ENCODE measurements at regions not wholly inside any gene's neighbourhood (a gene's known extent, or its start where the extent isn't known, plus 50 kb on each side); places are given as distances from the start of the nearest gene placed in this dataset.

DNA sequence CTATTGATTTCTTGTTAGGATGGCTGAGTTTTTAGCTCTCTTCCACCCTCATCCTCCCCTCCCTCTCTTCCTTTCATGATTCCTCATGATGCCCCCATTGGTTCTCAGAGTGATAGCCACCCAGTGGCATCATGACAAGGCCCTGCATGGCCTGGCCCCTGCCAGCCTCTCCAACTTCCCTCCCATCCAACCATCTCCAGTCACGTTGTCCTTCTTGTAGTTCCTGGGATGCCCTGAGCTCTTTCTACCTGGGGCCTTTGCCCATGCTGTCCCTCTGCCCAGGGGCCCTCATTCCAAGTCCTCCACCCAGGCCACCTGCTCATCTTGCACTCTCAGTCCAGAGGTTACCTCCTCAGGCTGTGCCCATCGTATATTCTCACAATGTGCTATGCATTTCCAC, 247.5 kb downstream of the TFCP2L1 start:
- no peak for DNase-seq

DNA sequence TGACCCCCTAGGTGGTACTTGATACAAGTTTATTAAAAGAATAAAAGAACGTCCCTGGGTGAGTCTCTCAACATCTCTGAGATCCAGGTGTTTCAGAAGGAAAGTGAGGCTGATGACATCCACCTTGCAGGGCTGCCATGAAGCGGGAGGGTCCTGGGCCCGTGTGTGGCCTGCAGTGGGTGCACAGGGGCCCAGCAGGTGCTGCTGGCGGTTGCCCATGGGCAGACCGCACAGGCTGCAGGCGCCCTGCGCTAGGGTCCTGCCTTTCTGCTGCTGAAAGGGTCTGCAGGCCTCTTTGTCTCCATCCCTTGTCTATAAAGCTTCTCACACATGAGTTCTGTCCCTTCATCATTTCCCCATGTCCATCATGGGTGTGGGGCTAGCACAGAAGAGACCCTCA, 247.0 kb downstream of the TFCP2L1 start:
- no peak for DNase-seq

DNA sequence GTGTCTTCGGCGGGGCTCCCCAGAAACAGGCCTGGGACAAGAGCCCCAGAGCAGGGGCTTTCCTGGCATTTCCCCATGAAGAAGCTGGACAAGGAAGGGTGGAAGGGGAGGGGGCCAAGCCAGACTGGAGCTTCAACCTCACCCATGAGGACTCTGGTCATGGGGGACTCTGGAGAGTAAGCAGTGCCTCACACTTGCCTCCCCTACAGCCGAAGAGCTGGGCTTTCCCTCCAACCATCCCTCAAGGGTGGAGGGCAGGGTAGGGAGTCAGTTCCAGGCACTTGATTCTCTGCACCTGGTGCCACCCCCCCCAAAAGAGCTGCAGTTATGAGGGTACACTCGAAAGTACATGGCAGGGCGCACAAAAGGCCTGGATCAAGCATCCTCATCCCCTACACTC, 246.6 kb downstream of the TFCP2L1 start:
- no peak for DNase-seq

DNA sequence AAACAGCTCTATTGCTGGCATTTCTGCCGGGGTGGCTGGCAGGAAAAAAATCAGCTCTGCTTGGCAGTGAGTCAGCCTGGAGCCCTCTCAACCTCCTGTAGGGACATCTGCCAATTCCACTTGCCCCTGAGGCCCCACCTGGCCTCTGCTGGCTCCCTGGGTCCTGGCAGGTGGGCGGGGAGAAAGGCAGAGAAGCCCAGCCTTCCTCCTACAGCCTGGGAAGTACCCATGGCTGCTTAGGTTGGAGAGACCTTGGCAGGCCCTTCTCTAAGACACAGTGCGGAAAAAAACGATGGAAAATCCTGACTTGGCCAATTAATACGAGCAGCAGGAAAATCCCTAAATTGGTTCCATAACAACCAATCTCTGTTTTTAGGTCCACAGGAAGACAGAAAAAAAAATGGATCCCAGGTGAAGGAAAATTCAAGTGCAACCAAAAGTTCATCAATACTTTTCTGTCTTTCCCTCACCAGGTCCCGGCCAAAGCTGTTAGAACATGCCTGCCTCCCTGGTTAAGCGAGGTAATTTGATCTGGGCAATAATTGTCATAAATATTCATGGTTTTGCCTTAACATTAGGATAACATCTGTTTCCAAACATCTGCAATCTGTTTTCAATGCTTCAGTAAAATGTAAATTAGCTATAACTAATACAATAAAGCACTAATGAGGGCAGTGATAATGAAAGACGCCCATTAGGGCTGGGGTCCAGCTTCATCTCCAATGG, 245.9 kb downstream of the TFCP2L1 start:
- no peak for DNase-seq

DNA sequence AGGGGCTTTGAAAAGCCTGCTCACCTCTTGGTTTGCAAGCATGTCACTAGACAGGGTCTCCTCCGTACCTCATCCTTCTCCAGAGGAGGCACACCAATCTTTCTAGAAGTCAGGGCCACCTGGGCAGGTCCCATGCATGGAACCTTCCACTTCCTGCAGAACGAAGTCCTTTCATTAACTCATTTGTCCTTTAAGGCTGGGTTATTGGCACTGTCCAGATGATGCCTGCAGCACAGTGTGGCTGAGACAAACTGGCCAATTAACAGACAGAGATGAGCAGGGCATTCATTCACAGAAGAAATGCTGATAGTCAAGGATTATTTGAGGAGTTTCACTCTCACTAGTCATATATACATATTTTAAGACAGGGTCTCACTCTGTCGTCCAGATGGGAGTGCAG, 245.3 kb downstream of the TFCP2L1 start:
- no peak for DNase-seq

DNA sequence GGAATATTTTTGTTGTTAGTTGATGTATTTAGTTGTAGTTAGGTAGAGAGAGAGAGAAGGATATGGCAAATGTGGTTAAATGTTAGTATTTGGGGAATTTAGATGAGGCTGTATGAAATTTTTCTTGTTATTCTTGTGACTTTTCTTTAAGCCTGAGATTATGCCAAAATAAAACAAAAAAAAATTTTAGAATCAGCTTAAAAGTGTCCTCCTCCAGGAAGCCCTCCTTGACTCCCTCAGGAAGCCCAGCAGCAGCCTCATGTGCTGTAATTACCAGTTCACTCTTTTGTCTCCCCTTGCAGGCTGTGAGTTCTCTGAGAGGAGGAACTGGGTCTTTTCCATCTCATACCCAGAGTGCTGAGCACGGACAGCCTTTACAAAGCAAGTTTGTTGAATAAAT, 243.5 kb downstream of the TFCP2L1 start:
- DNase-seq: no peak

DNA sequence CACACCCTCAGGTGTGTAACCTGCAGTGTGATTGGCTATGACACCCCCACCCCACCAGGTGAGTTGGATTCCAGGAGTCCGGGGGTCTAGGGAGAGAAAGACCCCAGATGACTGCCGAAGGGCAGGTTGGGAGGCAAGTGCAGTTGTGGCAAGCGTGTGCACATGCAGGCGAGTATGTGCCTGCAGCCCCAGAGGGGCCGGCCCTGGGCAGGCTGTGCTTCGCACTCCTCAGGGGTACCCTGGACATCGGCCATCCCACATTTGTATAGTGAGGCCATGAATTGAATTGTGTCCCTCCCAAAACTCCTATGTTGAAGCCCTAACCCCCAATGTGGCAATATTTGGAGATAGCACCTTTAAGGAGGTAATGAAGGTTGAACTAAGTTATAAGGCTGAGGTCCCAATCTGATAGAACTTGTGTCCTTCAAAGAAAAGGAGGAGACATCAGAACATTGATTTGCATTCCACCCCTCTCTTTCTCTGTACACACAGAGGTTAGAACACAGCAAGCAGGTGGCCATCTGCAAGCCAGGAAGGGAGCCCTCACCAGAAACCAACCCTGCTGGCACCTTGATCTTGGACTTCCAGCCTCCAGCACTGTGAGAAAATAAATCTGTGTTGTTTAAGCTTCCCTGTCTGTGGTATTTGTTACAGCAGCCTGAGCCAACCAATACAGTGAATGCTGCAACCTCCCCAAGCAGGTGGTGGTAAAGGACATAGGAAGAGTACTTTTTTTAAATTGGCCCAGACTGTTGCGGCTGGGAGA, 241.8 kb downstream of the TFCP2L1 start:
- DNase-seq: no peak

DNA sequence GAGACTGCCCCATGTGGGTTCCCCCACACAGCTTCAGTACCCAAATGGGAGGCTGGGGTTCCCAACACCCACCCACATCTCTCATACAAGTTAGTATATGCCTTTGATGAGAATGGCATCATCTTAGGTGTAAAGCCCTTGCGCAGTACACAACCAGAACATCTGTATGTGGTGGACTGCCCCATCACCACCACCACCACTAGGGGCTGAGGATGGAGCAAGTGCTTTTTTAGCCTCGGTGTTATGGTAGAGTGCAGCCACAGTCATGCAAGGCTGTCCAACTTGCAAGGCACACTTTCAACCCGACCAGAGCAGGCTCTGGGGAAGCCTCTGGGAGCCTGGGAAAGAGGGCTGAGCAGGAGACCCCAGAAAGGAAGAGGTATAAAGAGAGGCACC, 241.2 kb downstream of the TFCP2L1 start:
- DNase-seq: no peak

DNA sequence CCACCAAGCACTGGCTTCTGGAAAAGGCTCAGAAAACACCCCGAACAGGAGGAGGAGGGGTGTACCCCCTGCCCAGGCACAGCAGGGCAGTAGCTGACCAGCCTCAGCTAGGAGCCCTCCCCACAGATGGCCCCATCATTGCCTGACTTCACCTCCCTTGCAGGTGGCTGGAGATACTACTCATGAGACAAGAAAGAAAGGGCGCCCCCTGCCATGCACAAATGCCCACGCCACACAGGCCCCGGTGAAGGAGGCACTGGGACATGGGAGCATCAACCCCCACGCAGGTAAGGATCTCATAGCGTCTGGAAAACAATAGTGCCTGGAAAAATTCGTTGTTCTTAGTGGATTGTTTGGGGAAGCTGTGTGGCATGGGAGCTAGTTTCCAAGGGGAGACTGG, 240.6 kb downstream of the TFCP2L1 start:
- no peak for DNase-seq

DNA sequence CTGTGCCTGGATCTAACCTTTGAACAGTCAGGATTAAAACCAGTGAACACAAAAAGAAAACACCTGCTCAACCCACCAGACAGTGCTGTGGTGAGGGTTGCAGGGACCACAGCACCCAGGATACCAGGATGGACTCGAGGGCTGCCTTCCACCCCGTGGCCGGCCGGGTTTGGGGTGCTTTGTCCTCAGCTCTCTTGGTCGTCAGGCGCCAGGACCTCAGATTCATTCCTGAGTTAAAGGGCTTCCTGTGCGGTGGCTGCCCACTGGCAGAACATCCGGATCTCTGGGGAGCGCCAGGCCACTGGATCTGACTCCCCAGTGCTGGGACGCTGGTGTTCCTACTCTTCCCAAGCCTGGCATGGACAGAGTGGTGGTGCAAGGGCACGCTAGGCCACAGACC, 239.8 kb downstream of the TFCP2L1 start:
- DNase-seq: no peak

DNA sequence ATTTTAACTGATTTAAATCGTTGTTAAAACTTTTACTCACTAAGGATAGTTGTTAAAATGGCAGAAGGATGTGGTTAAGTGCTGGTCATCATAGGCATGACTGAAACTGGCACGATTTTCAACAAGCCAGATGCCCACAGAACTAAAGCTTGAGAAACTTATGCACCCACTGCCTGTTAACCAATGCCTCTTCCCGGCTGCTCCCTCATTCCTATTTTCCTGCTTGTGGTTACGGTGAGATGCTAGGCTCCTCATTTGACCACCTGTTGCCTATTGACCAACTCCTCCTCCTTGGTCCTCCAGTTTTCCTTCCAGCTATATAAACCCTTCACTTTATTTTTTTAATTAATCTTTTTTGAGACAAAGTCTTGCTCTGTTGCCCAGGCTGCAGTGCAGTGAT, 238.7 kb downstream of the TFCP2L1 start:
- no peak for DNase-seq

DNA sequence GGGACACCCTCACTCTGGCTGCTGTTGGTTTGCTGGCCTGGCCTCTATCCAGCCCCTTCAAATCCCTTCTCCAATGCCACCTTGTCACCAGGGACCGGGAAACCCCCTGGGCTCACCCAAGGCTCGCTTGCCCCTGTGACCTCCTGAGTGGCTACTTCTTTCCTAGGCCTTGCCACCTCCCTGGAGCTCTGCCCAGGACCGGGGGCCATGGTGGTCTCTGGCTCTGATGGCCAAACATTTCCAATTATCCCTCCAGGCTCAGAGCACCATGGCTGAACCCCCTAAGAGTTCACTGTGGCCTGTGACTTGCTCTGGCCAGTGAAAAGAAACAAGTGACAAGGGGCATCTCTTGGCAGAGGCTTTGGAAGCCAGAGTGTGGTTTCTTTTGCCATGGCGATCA, 237.6 kb downstream of the TFCP2L1 start:
- no peak for DNase-seq

DNA sequence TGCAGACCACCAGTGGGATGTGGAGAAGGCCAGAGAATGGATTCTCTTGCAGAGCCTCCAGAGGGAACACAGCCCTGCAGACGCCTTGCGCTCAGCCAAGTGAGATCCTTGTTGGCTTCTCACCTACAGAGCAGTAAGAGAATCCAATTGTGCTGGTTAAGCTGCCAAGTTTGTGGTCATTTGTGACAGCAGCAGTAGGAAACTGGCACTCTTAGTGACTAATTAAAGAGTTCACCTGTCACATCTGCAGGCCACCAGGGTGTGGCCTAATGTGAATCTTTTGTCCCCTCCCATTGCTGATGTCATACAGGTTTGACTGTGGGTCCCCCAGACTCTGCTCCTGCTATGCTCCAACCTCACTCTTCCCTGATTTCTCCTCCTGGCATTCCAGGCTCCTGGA, 235.9 kb downstream of the TFCP2L1 start:
- no peak for DNase-seq

DNA sequence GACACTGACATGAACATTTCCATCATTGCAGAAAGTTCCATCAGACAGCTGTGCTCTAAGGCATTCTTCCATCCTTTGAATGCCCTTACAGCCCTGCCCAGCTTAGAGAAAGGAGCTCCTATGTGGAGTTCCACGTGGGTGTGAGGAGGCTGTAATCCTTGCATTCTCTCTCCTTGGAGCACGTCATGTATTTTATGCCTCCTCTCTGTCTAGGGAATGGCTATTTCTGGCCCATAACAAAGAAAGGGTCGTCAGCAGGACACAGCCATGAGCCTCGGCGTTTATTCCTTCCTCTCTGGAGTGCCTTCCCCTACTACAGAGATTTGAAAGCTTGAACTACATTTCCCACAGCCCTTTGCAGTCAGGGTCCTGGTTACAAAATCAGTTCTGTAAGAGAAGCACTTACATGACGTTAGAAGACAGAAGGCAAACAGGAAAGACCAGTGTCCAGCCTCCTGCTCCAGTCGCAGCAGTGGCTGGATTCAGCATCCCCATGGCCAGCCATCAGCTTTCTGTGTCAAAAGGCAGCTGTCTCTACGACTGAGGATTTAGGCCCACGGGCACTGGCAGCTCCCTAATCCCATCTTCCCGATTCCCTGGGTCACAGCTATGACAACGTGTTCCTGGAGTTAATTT, 234.9 kb downstream of the TFCP2L1 start:
- no peak for DNase-seq

DNA sequence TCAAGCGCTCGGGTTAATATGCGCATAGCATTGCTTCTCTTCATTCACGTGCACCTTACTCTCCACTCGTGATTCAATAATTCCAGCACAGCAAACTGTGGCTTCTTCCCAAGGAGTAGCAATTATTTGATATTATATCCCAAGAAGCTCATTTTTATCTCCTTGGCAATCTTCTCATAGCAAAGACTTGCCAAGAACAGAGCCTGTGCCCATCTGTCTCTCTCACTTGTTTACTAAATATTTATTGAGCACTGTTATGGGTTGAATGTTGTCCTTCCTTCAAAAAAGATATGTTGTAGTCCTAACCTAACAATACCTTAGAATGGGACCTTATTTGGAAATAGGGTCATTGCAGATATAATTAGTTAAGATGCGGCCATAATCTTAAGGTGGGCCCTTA, 233.7 kb downstream of the TFCP2L1 start:
- no peak for DNase-seq

DNA sequence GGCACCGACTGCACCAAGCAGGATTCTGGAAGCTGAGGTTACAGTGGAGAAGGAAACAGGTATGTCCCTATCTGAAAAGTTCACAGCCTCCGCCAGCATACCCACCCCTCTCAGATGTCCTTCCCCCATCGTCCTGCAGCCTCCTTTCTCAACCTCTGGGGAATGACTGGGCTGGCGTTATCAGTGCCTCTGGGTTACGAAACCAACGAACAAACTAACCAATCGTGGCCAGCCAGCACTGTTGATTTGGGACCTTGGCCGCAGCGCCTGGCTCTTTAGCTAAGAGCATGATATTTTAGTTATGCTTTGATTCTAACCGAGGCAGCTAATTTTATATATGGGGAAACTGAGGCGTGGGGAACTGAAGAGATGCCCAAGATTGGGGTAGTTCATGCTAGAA, 233.0 kb downstream of the TFCP2L1 start:
- DNase-seq: no peak

DNA sequence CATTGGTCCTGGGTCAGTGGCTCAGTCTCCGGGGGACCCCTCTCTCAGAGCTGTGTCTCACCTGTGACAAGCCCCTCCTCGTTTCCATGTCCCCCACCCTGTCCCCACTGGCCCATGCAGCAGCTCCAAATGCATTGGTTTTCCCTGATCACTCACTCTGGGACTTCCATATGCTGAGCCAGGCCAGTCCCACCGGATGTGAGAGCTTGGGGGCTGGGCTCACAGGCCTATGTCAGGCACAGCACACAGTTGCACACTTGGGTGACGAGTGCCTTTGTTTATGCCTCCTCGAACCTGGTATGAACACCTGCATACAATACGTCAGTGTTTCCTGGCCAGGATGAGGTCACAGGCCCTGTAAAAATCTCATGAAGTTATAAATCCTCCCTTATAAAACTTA, 232.5 kb downstream of the TFCP2L1 start:
- no peak for DNase-seq

DNA sequence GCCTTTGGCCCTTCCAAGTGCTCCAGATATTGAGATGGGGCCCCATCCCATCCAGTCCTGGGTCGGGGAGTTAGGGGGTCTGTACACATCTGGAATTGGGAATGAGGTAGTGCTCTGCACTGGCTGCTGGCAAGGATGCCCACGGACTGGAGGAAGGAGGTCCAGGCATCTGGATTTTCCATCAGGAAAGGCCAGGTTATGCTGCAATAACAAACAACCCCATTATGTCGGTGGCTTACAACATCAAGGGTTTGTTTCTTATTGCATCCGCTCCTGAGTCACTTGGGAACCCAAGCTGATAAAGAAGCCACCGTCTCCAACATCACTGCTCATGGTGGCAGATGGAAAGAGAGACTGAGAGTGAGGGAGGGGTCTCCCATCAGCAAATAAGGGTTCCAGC, 229.9 kb downstream of the TFCP2L1 start:
- DNase-seq: no peak

DNA sequence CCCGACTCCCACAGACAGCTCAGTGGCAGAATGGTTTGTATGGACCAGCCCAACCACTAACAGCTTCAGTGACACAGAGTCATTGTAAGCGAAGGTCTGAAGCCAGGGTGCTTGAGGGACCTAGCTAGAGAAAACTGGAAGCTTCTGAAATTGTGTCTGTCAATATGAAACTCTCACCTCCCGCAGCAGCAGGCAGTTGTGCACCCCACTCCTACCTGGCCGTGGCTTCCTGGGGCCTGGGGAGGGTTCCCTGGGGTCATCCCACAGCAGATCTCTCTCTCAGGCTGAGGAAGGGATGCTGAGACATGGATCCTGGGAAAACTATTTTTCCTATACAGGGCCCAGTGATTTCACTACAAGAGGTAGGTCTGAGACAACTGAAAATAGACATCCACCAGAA, 229.5 kb downstream of the TFCP2L1 start:
- no peak for DNase-seq

DNA sequence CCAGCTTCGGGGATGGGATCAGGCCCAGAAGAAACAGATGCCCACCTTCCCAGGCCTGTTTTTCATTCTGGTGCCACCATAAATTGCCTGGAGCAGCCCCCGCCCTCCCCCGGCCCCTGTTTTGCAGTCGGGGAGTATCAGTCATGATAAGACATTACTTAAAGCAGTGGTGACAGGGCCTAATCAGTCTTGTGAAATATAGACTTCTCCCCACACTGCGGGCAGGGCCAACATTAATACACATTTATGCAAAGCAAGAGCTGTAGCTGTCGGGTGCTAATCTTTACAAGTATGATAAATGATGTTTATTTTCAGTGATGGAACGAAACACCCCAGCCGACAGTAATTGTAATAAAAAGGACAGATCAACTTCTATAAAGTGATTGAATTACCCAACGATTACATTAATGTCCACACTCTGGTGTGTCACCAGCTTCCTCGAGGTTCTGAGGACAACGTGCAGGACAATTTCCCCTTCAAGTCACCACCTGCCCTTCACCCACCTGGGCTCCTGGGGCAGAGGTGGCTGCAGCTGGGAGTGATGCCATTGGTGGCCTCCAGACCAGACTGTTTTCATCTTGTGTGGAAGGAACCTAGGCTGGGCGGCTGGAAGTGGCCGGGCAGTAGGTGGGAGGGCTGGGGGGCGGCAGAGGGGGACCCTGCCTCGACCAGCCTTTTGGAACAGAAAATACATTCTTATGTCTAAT, 226.0 kb downstream of the TFCP2L1 start:
- no peak for DNase-seq

DNA sequence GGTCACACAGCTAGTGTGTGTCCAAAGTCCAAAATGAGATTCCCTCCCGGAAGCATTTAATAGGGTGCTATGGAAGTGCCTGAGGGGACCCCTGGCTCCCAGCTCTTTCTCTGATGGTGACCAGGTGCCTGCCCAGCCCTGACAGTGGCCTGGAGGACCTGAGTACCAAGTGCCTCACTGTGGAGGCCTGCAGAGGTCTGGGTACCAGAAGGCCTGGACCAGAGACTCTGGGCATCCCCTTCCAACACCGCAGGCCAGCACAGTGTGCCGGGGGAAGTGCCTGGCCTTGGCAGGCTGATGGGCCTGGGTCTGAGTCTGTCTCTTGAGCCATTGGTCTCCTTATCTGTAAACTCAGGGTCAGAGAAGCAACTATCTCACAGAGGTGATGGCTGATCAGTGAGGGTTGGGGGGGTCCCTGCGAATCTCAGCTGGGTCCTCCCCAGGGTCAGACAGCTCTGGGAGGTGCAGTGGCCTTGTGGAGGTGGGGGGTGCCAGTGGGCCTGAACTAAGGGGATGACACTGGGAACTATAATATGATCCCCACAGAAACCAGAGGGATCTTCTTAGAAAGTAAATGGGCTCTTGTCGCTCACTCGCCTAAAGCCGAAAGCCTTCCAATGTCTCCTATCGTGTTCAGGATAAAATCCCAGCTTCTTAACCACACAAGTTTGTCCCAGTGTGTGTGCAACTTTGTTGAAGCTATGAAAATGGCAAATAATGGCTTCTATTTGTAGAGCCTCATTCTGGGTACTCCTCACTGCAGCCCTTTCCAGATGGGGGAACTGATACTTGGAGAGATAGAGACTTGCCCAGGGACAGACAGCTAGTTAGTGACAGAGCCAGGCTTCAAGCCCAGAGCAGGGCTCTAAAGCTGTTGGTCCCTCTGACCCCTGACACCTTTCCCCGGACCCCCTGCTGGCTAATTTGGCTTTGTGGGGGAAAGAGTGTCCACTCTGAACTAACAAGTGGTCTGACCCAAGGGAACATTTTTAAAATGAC, 225.1 kb downstream of the TFCP2L1 start:
- no peak for DNase-seq

DNA sequence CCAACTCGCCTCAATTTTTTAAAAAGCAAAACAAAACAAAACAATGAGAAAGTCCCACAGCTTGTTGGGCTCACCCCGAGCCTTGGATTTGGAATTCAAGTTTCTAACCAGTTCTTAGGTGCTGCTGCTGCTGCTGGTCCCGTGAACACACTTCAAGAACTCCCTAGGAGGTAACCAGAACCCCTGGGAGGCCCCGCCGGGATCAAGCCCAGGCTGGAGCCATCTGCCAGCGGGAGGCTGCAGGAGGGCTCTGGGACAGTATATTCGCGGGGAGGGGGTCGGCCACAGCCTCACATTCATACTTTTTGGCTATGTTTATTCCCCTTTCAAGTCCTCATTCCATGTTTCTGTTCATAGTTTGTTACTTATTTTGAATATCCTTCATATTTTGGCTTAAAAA, 223.4 kb downstream of the TFCP2L1 start:
- no peak for DNase-seq

Data from effector CD4-positive, alpha-beta T cell (primary cell).